H1 (cell line): ENCODE measurements at regions not wholly inside any gene's neighbourhood (a gene's known extent, or its start where the extent isn't known, plus 50 kb on each side); places are given as distances from the start of the nearest gene placed in this dataset.
"Not testable (repeated sequence)": the region's sequence is repeated elsewhere in the genome, so short reads cannot be mapped to it uniquely, and the experiment has no call there.

Experiments
- CTCF ChIA-PET: fragments of 300-600 bp; sonication (Branson Sonifier 250); formaldehyde crosslinking; loops from one replicate; lab custom pipeline; 2021; ENCODE audit not compliant: partially characterized antibody; lab: Charles Lee
- POLR2A ChIA-PET: fragments of 300-600 bp; sonication (Branson Sonifier 250); formaldehyde crosslinking; loops from one replicate; lab custom pipeline; 2021; ENCODE audit warnings: inconsistent platforms; ENCODE audit not compliant: partially characterized antibody; lab: Charles Lee
- DNase-seq, 2 experiments: peaks; one replicate each; pipeline versions ENCODE4 v3.0.0 to v3.0.0-alpha.2; 2010 to 2022; ENCODE audit warnings: low spot score in 2 of 2, low read depth in 1 of 2, mixed read lengths in 1 of 2
- FAIRE-seq: peaks from 2 replicates; lab custom pipeline; 2011; peaks lifted over from hg19 to GRCh38; lab: Jason Lieb, UNC
- H2AFZ ChIP-seq: 2 replicates; pipeline ENCODE4 v1.8.1; 2012; ENCODE audit warnings: low read length, inconsistent platforms
- H2AK5ac ChIP-seq: 2 replicates; pipeline ENCODE4 v1.6.1; 2013; ENCODE audit warnings: low read depth, low read length
- H2BK120ac ChIP-seq: replicated peaks from 2 replicates; pipeline ENCODE3; 2013; ENCODE audit warnings: low read depth, low read length, inconsistent platforms
- H2BK12ac ChIP-seq: 2 replicates; pipeline ENCODE4 v1.6.1; 2013; ENCODE audit warnings: low read depth, low read length
- H2BK15ac ChIP-seq: 2 replicates; pipeline ENCODE4 v1.6.1; 2013; ENCODE audit warnings: low read length
- H2BK20ac ChIP-seq: 2 replicates; pipeline ENCODE4 v1.6.1; 2013; ENCODE audit warnings: low read length
- H2BK5ac ChIP-seq: 2 replicates; pipeline ENCODE4 v1.6.1; 2013; ENCODE audit warnings: low read depth, low read length
- H3K14ac ChIP-seq: 2 replicates; pipeline ENCODE4 v1.6.1; 2013; ENCODE audit warnings: inconsistent platforms; ENCODE audit not compliant: insufficient read length
- H3K18ac ChIP-seq: 2 replicates; pipeline ENCODE4 v1.6.1; 2013; ENCODE audit warnings: low read length; ENCODE audit errors: extremely low read depth
- H3K23ac ChIP-seq: 2 replicates; pipeline ENCODE4 v1.6.1; 2013; ENCODE audit warnings: inconsistent platforms; ENCODE audit not compliant: insufficient read length
- H3K23me2 ChIP-seq: 2 replicates; pipeline ENCODE4 v1.6.1; 2013; ENCODE audit warnings: low read depth, low read length
- H3K27ac ChIP-seq: 2 replicates; pipeline ENCODE4 v1.6.1; 2011; ENCODE audit warnings: low read depth, low read length, inconsistent platforms
- H3K27me3 ChIP-seq, 4 experiments: replicated peaks in 1 of 4; 1 replicate in 1 of 4; 2 replicates in 3 of 4; pipeline versions ENCODE4 v1.6.1 to v1.8.1; 2011 to 2013; ENCODE audit warnings: low read length in 3 of 4, mild to moderate bottlenecking in 3 of 4, inconsistent platforms in 2 of 4, mixed read lengths in 2 of 4, moderate library complexity in 1 of 4; ENCODE audit not compliant: control insufficient read depth in 3 of 4, insufficient read depth in 3 of 4; ENCODE audit errors: extremely low read depth in 1 of 4
- H3K36me3 ChIP-seq, 4 experiments: 2 replicates each; pipeline versions ENCODE4 v1.6.1 to v1.8.1; 2011 to 2013; ENCODE audit warnings: mild to moderate bottlenecking in 4 of 4, low read length in 3 of 4, moderate library complexity in 2 of 4, control low read depth in 1 of 4, inconsistent platforms in 1 of 4; ENCODE audit not compliant: insufficient read depth in 4 of 4, control insufficient read depth in 2 of 4
- H3K4ac ChIP-seq: replicated peaks from 2 replicates; pipeline ENCODE3; 2013; ENCODE audit warnings: low read length, low read depth, mixed read lengths, inconsistent platforms; ENCODE audit not compliant: insufficient read length
- H3K4me1 ChIP-seq, 4 experiments: replicated peaks in 1 of 4; 1 replicate in 1 of 4; 2 replicates in 3 of 4; pipeline versions ENCODE4 v1.6.1 to v1.8.1; 2011 to 2013; ENCODE audit warnings: low read length in 3 of 4, inconsistent platforms in 2 of 4, mixed read lengths in 1 of 4; ENCODE audit not compliant: insufficient read depth in 4 of 4, control insufficient read depth in 3 of 4
- H3K4me2 ChIP-seq, 2 experiments: 2 replicates each; pipeline versions ENCODE4 v1.6.1 to v1.8.1; 2011 to 2013; ENCODE audit warnings: low read depth in 2 of 2, low read length in 2 of 2, control low read depth in 1 of 2, inconsistent platforms in 1 of 2, mild to moderate bottlenecking in 1 of 2; ENCODE audit not compliant: insufficient read depth in 1 of 2
- H3K4me3 ChIP-seq, 4 experiments: fragments of 200-600, 300-600 bp in 1 of 4; sonication (generic), shearing (Covaris generic), sonication (Bioruptor Twin) in 1 of 4; 2 replicates each; pipeline versions ENCODE4 v1.5.1 to v1.8.1; 2011 to 2016; ENCODE audit warnings: low read length in 4 of 4, low read depth in 3 of 4, control low read depth in 2 of 4, inconsistent platforms in 2 of 4, mild to moderate bottlenecking in 2 of 4, mixed read lengths in 1 of 4, moderate library complexity in 1 of 4; ENCODE audit not compliant: insufficient read depth in 2 of 4; ENCODE audit errors: extremely low read depth in 1 of 4
- H3K56ac ChIP-seq: replicated peaks from 2 replicates; pipeline ENCODE3; 2013; ENCODE audit warnings: low read depth, mild to moderate bottlenecking, mixed read lengths, low read length, inconsistent platforms; ENCODE audit not compliant: insufficient read length
- H3K79me1 ChIP-seq: 2 replicates; pipeline ENCODE4 v1.6.1; 2013; ENCODE audit warnings: low read depth, low read length, control low read depth
- H3K79me2 ChIP-seq, 2 experiments: 2 replicates each; pipeline versions ENCODE4 v1.6.1 to v1.8.1; 2012 to 2013; ENCODE audit warnings: low read length in 2 of 2, mild to moderate bottlenecking in 2 of 2, inconsistent platforms in 1 of 2; ENCODE audit not compliant: insufficient read depth in 2 of 2, control insufficient read depth in 1 of 2
- H3K9ac ChIP-seq, 4 experiments: replicated peaks in 1 of 4; 1 replicate in 1 of 4; 2 replicates in 3 of 4; pipeline versions ENCODE4 v1.6.1 to v1.8.1; 2011 to 2013; ENCODE audit warnings: low read depth in 3 of 4, low read length in 3 of 4, control low read depth in 2 of 4, mild to moderate bottlenecking in 2 of 4, moderate library complexity in 2 of 4, inconsistent platforms in 1 of 4; ENCODE audit errors: extremely low read depth in 1 of 4
- H3K9me3 ChIP-seq, 2 experiments: 2 replicates each; pipeline versions ENCODE4 v1.6.1 to v1.8.1; 2012 to 2013; ENCODE audit warnings: mild to moderate bottlenecking in 2 of 2, moderate library complexity in 2 of 2, control low read depth in 1 of 2, inconsistent platforms in 1 of 2, low read depth in 1 of 2, low read length in 1 of 2, mixed read lengths in 1 of 2; ENCODE audit not compliant: insufficient read depth in 2 of 2
- H4K20me1 ChIP-seq, 2 experiments: replicated peaks in 1 of 2; 2 replicates each; pipeline versions ENCODE3 to v1.8.1; 2011 to 2013; ENCODE audit warnings: inconsistent platforms in 2 of 2, low read length in 2 of 2, mild to moderate bottlenecking in 1 of 2; ENCODE audit not compliant: insufficient read depth in 2 of 2, control insufficient read depth in 1 of 2
- H4K5ac ChIP-seq: 2 replicates; pipeline ENCODE4 v1.6.1; 2013; ENCODE audit warnings: low read length, low read depth, mixed read lengths, inconsistent platforms; ENCODE audit not compliant: insufficient read length
- H4K8ac ChIP-seq: 2 replicates; pipeline ENCODE4 v1.8.0; 2013; ENCODE audit warnings: mild to moderate bottlenecking, moderate library complexity, low read length, inconsistent platforms; ENCODE audit not compliant: insufficient read depth; ENCODE audit errors: extremely low read depth
- H4K91ac ChIP-seq: replicated peaks from 2 replicates; pipeline ENCODE3; 2013; ENCODE audit warnings: low read length, mixed read lengths, inconsistent platforms; ENCODE audit not compliant: insufficient read length
- WGBS, 2 experiments: shearing (Covaris generic) in 1 of 2; methylation state at CpG; one replicate each; pipeline versions ENCODE4 v1.1.6 to v1.1.7; 2013 to 2015; ENCODE audit warnings: low lambda C conversion rate in 2 of 2, mixed read lengths in 2 of 2, inconsistent platforms in 1 of 2, low coverage in 1 of 2, missing lambda C conversion rate in 1 of 2; ENCODE audit not compliant: insufficient replicate concordance in 2 of 2, insufficient coverage in 1 of 2, insufficient read length in 1 of 2; ENCODE audit errors: extremely low coverage in 1 of 2, missing lambda C conversion rate in 1 of 2; 5-methylcytosine and 5-hydroxymethylcytosine counted together

DNA sequence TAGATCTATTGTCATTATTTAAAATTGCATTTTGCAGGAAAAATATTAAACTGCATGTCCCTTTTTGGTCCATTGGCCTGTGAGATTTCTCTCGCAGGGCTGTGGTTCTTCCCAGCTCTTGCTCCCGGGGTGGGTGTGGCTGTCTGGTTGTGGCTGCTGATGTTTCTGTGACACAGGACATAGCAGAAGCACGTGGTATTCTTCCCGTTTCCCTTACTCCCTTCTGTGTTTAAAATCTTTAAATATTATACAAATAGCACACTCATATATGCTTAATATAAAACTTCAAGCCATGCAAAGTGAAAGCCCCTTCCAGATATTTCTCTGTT is 57.9 kb upstream of the ACBD5 start:
- H3K14ac ChIP-seq, H3K56ac ChIP-seq, H3K9ac ChIP-seq, H4K5ac ChIP-seq, H3K79me1 ChIP-seq, FAIRE-seq, H2AK5ac ChIP-seq, H2BK12ac ChIP-seq, H3K18ac ChIP-seq, H3K23me2 ChIP-seq, H2AFZ ChIP-seq, DNase-seq, H3K36me3 ChIP-seq, H2BK20ac ChIP-seq, H3K4me1 ChIP-seq, H4K8ac ChIP-seq, H3K79me2 ChIP-seq, H3K4me3 ChIP-seq, H3K23ac ChIP-seq, H2BK120ac ChIP-seq, H4K20me1 ChIP-seq, POLR2A ChIA-PET, H3K27ac ChIP-seq, H3K27me3 ChIP-seq, CTCF ChIA-PET, H2BK5ac ChIP-seq, H3K4me2 ChIP-seq, H4K91ac ChIP-seq, H2BK15ac ChIP-seq, H3K4ac ChIP-seq: not testable (repeated sequence)
- 94% methylated on average over 4 of the region's 4 CpGs; no CpG with 5 or more reads in 1 of the 2 experiments for WGBS, 2 experiments
- H3K9me3 ChIP-seq: peaks cover 3 to 14% of the 10 kb centered on the region in 2 experiments; a peak in 2 of 4 replicates
